ENCODE measurements at regions not wholly inside any gene's neighbourhood (a gene's known extent, or its start where the extent isn't known, plus 50 kb on each side); places are given as distances from the start of the nearest gene placed in this dataset.

- no peaks in the 10 kb centered on the region for H3K79me2 ChIP-seq (ENCODE audit: insufficient read depth, low read length)
- no peaks in the 10 kb centered on the region for H3K27me3 ChIP-seq (ENCODE audit: insufficient read depth, low read length, poor library complexity, severe bottlenecking)
- H3K9me2 ChIP-seq (replicated peaks; ENCODE audit: low read depth, low read length), result no peaks in the 10 kb centered on the region
- TF ChIP-seq EZH2phosphoT487 (IDR thresholded peaks at IDR 0.05; ENCODE audit: borderline replicate concordance) (no peak), CTCF (conservative IDR thresholded peaks at IDR 0.05; ENCODE audit: low read length) (no peak)
- H3K4me2 ChIP-seq (ENCODE audit: low read depth, low read length, poor library complexity, severe bottlenecking), result no peak overlapping the region
- no peaks in the 10 kb centered on the region for H3F3A ChIP-seq (ENCODE audit: low read depth)
- no peaks in the 10 kb centered on the region for H3K36me3 ChIP-seq (ENCODE audit: insufficient read depth, low read length)
- H3K9me3 ChIP-seq (ENCODE audit: insufficient read depth, low read depth, low read length), result no peaks in the 10 kb centered on the region; the same call in 1 of the 2 replicates
- no peaks in the 10 kb centered on the region for H4K20me1 ChIP-seq (ENCODE audit: insufficient read depth, low read length, poor library complexity, severe bottlenecking)
- no peak overlapping the region for H3K9ac ChIP-seq (ENCODE audit: low read depth, low read length, poor library complexity, severe bottlenecking)
- H3K4me1 ChIP-seq (ENCODE audit: insufficient read depth, low read length, poor library complexity, severe bottlenecking), result no peaks in the 10 kb centered on the region
- no peak overlapping the region for H3K4me3 ChIP-seq (ENCODE audit: low read length, poor library complexity, severe bottlenecking)
- no peak overlapping the region for H2AFZ ChIP-seq (ENCODE audit: low read length)
These were observed 529.3 kb downstream of the QKI start for GRCh38 chr6:163943607-163944385.

DNA sequence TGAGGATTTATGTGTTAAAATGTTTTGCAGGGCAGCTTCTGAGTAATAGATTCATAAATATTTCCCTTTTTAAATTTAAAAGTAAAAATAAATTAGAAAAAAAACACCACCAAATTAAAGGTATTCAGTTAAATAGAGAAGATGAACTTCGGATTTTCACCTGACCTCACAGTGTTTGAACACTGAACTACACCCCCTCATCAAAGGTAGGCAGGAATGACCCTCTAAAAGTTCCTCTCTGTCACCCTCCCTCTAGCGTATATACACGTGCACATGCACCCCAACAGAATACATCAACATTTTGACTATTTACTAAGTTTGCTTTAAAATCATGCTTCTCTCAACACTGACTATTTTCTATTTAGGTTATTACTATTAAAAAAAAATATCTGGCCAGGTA, 528.3 kb downstream of the QKI start:
- H3K9me2 ChIP-seq (replicated peaks; ENCODE audit: low read depth, low read length), result no peaks in the 10 kb centered on the region
- TF ChIP-seq CTCF (conservative IDR thresholded peaks at IDR 0.05; ENCODE audit: low read length), result no peak
- TF ChIP-seq EZH2phosphoT487 (IDR thresholded peaks at IDR 0.05; ENCODE audit: borderline replicate concordance), result no peak
- no peaks in the 10 kb centered on the region for H3K4me1 ChIP-seq (ENCODE audit: insufficient read depth, low read length, poor library complexity, severe bottlenecking)
- H3F3A ChIP-seq (ENCODE audit: low read depth), result no peaks in the 10 kb centered on the region
- H3K9ac ChIP-seq (ENCODE audit: low read depth, low read length, poor library complexity, severe bottlenecking), result no peak overlapping the region
- H3K9me3 ChIP-seq (ENCODE audit: insufficient read depth, low read depth, low read length), result no peaks in the 10 kb centered on the region; the same call in 1 of the 2 replicates
- no peaks in the 10 kb centered on the region for H3K27me3 ChIP-seq (ENCODE audit: insufficient read depth, low read length, poor library complexity, severe bottlenecking)
- H2AFZ ChIP-seq (ENCODE audit: low read length), result no peak overlapping the region
- no peaks in the 10 kb centered on the region for H3K36me3 ChIP-seq (ENCODE audit: insufficient read depth, low read length)
- H3K4me2 ChIP-seq (ENCODE audit: low read depth, low read length, poor library complexity, severe bottlenecking), result no peak overlapping the region
- no peak overlapping the region for H3K4me3 ChIP-seq (ENCODE audit: low read length, poor library complexity, severe bottlenecking)
- no peaks in the 10 kb centered on the region for H3K79me2 ChIP-seq (ENCODE audit: insufficient read depth, low read length)
- H4K20me1 ChIP-seq (ENCODE audit: insufficient read depth, low read length, poor library complexity, severe bottlenecking), result no peaks in the 10 kb centered on the region

DNA sequence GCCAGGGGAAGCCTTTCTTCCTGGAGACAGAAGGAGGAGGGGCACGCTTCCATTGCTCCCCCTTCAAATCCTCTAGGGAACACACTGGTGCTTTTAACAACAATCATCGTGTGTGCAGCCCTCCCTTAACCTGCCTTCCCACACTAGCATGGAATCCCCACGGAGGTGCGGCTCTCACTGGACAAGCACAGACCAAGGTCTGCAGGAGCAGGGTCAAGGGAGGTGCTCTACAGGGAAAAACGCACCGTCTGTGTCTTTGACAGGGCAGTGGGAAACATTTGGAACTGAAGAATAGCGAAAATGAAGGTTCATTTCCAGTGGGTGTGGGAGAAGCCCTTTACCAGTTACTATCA, 527.1 kb downstream of the QKI start:
- no peaks in the 10 kb centered on the region for H3K27me3 ChIP-seq (ENCODE audit: insufficient read depth, low read length, poor library complexity, severe bottlenecking)
- H3K79me2 ChIP-seq (ENCODE audit: insufficient read depth, low read length), result no peaks in the 10 kb centered on the region
- H3K4me2 ChIP-seq (ENCODE audit: low read depth, low read length, poor library complexity, severe bottlenecking), result no peak overlapping the region
- no peaks in the 10 kb centered on the region for H3K36me3 ChIP-seq (ENCODE audit: insufficient read depth, low read length)
- no peak overlapping the region for H2AFZ ChIP-seq (ENCODE audit: low read length)
- H3K4me3 ChIP-seq (ENCODE audit: low read length, poor library complexity, severe bottlenecking), result no peak overlapping the region
- TF ChIP-seq EZH2phosphoT487 (IDR thresholded peaks at IDR 0.05; ENCODE audit: borderline replicate concordance) (no peak), CTCF (conservative IDR thresholded peaks at IDR 0.05; ENCODE audit: low read length) (no peak)
- H3F3A ChIP-seq (ENCODE audit: low read depth), result no peaks in the 10 kb centered on the region
- H3K9ac ChIP-seq (ENCODE audit: low read depth, low read length, poor library complexity, severe bottlenecking), result no peak overlapping the region
- no peaks in the 10 kb centered on the region for H4K20me1 ChIP-seq (ENCODE audit: insufficient read depth, low read length, poor library complexity, severe bottlenecking)
- H3K4me1 ChIP-seq (ENCODE audit: insufficient read depth, low read length, poor library complexity, severe bottlenecking), result no peaks in the 10 kb centered on the region
- no peaks in the 10 kb centered on the region; the same call in 1 of the 2 replicates for H3K9me3 ChIP-seq (ENCODE audit: insufficient read depth, low read depth, low read length)
- no peaks in the 10 kb centered on the region for H3K9me2 ChIP-seq (replicated peaks; ENCODE audit: low read depth, low read length)
